Renal pelvis (tissue), 1 donor: ENCODE measurements at regions not wholly inside any gene's neighbourhood (a gene's known extent, or its start where the extent isn't known, plus 50 kb on each side); places are given as distances from the start of the nearest gene placed in this dataset.

Experiments used
- DNase-seq: peaks from one replicate; pipeline ENCODE4 v3.0.0-alpha.2; 2013

GRCh38 chr3:76010252-76010651 lies 224.9 kb upstream of the ZNF717 start:
- DNase-seq: no peak

GRCh38 chr3:76011121-76011520 lies 225.8 kb upstream of the ZNF717 start:
- DNase-seq: no peak

DNA sequence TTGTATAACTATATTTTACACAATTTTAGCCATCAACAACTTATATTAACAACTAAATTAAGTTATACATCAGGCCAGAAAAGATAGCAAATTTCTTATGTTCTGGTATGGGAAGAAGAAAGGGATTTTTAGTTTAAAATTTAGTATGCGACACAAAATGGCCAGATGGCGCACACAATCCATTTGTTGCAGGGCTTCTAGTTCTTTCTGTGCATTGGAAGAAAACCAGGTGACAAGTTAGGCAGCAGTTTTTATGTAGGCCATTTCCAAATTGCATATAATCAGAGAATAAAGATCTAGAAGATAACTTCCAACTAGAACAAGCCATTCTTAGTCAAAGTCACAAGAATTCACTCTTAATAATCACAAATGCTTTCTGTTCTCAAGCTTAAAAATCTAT lies 230.1 kb upstream of the ZNF717 start:
- no peak for DNase-seq

GRCh38 chr3:76016111-76016510 lies 230.8 kb upstream of the ZNF717 start:
- DNase-seq: no peak

DNA sequence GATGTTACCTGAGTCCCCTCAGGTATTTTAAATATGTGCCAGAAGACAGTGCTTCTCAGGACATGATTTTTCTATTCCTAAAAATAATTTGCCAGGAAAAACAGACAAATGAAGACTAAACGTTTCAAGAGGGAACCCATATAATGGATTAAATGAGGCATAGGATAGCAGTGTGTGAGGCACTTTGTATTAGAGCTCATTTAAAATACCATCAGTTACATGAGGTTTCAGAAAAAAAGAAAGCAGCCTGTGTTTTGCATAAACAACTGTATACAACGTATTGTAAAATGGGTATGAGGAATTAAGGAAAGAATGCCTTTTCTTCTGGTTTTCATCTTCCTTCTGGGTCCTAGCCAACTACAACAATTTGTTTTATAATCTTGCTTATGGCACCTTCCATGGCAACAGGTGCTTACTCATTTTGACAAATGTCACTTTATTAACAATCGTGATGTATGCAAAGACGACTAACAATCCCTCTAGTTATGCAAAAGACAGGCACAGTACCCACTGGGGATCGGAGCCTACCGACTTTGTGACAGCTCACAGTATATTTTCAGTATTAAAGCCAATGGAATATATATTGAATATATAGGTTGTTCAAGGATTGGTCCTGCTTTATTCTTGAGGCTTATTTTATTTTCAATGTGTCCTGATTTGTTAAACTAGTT lies 231.6 kb upstream of the ZNF717 start:
- no peak for DNase-seq

DNA sequence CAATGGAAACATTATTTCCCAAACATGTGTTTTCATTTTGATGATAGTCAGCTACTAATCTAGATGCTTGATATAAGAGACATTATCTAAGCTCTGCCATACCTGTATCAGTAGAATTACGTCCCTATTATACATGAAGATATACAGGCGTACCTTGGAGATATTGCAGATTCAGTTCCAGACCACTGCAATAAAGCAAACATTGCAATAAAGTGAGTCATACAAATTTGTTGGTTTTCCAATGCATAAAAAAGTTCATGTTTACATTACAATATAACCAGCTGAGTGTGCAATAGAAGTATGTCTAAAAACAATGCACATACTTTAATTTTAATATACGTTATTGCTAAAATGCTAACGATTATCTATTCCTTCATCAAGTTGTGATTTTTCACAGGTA lies 236.0 kb upstream of the ZNF717 start:
- no peak for DNase-seq

DNA sequence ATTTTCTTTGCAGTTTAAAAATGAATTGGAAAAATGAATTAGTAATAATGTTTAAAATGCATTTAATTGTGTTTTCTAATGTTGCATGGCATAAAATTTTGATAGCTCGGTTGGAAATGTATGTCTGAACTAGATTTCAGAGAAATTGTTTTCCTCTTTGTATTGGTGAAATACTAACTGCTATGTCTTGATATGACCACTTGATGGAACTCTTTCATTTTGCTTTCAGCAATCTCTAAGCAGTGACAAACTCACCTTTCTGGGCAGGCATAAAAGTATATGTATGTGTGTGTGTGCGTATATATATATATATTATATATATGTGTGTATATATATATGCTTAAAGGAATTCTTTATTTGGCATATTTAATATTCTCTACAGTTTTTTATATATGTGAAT lies 239.3 kb upstream of the ZNF717 start:
- DNase-seq: no peak

GRCh38 chr3:76025561-76025960 lies 240.2 kb upstream of the ZNF717 start:
- no peak for DNase-seq

DNA sequence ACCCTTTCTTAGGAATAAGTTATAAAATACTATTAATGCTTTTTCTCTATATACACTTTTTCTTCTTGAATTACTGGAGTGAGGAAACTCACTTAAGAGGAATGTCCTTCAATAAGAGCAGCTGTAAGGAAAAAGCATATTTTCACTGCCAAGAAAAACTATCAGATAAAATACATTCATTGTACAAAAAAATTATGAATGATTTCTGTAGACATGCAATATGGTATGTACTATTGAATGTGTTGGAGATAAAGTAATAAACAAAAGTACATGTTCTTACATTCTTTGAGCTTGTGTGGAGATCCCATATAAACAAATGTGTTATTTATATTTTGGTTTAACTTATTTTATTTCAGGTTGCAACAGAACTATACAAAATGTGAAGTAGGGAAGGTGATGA lies 241.0 kb upstream of the ZNF717 start:
- no peak for DNase-seq

- no peak for DNase-seq
These were observed 243.4 kb upstream of the ZNF717 start for GRCh38 chr3:76028774-76029173.

GRCh38 chr3:76034649-76035048 lies 249.3 kb upstream of the ZNF717 start:
- DNase-seq: no peak

GRCh38 chr3:76035117-76035516 lies 249.8 kb upstream of the ZNF717 start:
- DNase-seq: no peak

GRCh38 chr3:76038949-76039348 lies 253.6 kb upstream of the ZNF717 start:
- DNase-seq: no peak

- DNase-seq: no peak
These were observed 254.1 kb upstream of the ZNF717 start for GRCh38 chr3:76039431-76039830.

DNA sequence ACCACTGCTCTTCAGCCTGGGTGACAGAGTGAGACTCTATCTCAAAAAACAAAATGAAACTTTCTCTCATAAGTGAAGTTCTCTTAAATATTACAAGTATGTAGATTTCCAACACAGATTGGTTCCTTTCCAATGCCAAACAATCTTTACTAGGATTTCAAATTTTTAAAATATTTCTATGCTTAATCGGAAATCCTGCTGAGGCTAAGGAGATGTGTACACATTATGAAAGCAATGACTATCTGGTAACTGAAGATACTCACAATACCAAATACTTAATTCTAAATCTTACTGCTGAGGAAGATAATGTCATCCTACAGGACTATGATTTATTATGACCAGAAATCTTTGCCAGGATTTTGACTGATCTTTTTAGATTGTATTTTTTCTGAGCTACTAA lies 255.6 kb upstream of the ZNF717 start:
- DNase-seq: no peak

DNA sequence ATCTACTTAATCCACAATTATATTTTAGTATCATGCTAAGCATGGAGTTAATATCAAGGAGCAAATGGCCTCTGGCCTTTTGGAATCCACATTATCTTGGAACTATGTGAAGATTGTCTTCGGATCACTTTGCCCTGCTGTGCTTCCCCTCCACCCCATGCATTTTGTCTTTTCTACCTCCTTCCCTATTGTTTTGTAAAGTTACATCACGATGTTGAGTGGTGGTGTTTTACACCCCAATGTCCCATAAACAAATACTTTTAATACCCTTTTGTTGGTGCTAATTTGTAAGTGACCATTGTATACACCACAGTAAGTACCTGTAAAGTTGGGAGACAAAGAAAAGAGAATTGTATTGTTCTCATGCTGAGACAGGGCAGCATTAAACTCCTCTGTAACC lies 258.4 kb upstream of the ZNF717 start:
- DNase-seq: no peak

DNA sequence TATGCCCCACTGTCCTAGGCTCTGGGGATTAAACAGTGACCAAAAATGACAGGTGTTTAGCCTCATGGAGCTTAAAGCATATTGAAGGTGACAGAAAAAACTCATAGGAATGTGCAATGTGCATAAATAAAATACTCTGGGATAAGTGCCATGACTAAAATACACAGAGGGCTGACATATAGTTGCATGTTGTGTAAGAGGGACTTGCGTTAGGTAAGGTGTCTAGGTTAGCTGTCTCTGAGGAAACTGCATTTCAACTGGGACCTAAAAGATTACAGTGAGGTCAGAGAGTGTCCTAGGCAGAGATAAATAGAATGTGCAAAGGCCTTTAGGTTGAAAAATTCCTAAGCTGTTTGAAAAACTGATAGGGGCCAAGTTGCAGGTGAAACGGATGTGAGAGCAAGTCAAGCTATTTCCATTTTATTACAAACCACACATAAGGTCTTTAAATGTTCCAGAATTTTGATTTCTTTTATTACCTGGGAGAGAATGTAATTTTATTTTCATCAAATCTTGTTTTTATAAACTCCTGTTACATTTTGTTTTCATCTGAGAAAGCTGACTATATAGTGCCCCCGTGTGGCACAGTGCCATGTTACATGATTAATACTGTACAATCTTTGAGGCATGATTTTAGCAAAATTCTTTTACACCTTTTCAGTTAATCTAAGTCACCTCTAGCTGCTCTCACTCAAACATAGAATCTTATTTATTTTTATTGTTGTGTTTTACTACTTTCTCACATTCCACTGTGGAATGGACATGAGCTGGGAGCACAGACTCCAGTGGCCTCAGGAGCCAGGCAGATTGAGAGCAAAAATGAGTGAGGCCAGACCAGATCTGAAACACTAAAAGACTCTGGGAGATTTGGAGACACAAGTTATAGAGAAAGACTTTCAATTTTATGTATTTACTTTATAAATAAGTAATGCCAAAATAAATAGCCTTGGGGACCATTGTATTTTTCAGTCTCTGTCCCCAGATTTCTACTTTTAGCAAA lies 259.6 kb upstream of the ZNF717 start:
- DNase-seq: no peak

DNA sequence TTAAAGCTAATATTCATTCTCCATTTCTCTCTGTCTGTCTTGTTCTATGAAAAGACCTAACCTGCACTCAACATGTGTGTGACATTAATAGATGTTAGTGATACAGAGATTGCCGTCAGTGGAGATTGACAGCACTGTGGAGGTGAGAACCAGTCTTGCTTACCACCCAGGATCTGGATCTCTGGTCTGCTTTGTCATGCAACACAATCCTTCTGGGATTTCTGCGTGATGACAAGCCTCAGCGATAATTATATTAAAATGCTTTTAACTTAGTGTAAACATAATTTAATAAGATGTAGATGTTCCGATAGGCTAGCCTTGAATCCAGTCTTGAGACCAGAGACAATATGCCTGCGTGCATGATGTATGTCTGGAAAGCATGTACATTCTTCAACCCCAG lies 262.0 kb upstream of the ZNF717 start:
- DNase-seq: no peak

GRCh38 chr3:76049776-76050175 lies 264.4 kb upstream of the ZNF717 start:
- no peak for DNase-seq

- DNase-seq: no peak
These were observed 265.8 kb upstream of the ZNF717 start for GRCh38 chr3:76051145-76051544.

DNA sequence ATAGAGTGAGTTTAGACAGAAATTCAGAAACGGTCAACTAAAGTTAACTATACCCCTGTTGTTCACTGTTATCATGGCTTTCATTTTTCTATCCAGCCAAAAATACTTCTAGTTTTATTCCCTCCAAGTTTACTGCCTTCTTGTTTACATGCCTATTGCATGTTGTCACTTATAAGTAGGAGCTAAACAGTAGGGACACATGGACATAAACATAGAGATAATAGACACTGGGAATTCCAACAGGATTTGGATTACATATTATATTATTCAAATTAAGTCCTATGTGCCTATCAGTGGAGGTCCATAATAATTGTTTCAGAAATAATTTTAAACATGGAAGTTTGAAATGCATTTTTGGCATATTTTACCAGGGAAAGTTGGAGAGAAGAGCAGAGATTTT lies 269.1 kb upstream of the ZNF717 start:
- DNase-seq: no peak

DNA sequence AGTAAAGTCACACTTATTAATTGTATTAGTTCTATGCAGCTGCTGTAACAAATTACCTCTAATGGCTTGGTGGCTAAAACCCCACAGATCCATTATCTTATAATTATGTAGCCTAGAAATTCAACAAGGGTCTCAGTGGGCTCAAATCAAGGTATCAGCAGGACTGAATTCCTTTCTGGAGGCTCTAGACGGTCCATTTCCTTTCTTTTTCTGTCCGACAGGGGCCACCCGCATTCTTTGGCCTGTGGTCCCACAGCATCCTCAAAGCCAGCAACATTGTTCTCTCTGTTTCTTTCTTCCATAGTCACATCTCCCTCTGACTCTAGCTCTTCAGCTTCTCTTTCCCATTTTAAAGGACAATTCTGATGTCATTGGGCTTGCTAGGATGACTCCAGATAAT lies 276.3 kb upstream of the ZNF717 start:
- no peak for DNase-seq

DNA sequence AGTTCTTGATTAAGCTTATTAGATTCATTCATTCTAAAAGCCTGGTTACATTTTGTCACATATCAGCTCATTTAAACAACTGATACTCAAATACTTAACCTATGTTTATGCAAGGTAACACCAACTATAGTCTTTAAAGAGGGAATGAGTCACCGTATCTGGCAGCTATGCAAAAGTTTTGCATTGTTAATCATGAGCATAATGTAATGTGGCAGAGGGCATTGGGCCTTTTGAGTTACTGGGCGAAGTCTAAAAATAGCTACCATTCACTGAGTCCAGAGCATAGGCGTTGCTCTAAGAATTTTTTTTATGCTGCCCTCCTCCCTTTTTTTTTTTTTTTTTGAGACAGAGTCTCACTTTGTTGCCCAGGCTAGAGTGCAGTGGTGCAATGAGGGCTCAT lies 277.7 kb upstream of the ZNF717 start:
- no peak for DNase-seq
